Amniotic stem cell (primary cell): ENCODE measurements at regions not wholly inside any gene's neighbourhood (a gene's known extent, or its start where the extent isn't known, plus 50 kb on each side); places are given as distances from the start of the nearest gene placed in this dataset.

Experiments used
- DNase-seq: peaks from one replicate; lab custom pipeline; 2025; lab: John Stamatoyannopoulos, UW

GRCh38 chr1:170864876-170865538 lies 70.3 kb upstream of the MROH9 start:
- no peak for DNase-seq

GRCh38 chr1:170866646-170867045 lies 68.7 kb upstream of the MROH9 start:
- DNase-seq, result no peak

GRCh38 chr1:170871868-170872267 lies 63.5 kb upstream of the MROH9 start:
- DNase-seq, result no peak

- DNase-seq, result no peak
Observed at GRCh38 chr1:170872663-170873062, 62.7 kb upstream of the MROH9 start.

GRCh38 chr1:170874671-170875070 lies 60.7 kb upstream of the MROH9 start:
- no peak for DNase-seq

GRCh38 chr1:170881268-170882265 lies 53.8 kb upstream of the MROH9 start:
- peak; percentile 45 for DNase-seq
